SK-N-MC (cell line): ENCODE measurements at regions not wholly inside any gene's neighbourhood (a gene's known extent, or its start where the extent isn't known, plus 50 kb on each side); places are given as distances from the start of the nearest gene placed in this dataset.

Source experiments
- DNase-seq: peaks from one replicate; pipeline ENCODE4 v3.0.0-alpha.2; 2011; ENCODE audit warnings: low read depth, low spot score
- H3K27ac ChIP-seq: fragments of 200-600 bp; sonication (generic); 2 replicates; pipeline ENCODE4 v1.5.1; 2016; ENCODE audit warnings: mixed run types
- H3K36me3 ChIP-seq: fragments of 200-600 bp; sonication (generic); 2 replicates; pipeline ENCODE4 v1.6.1; 2017; ENCODE audit warnings: antibody characterized with exemption, low read length, mixed read lengths; ENCODE audit not compliant: insufficient read depth
- H3K4me3 ChIP-seq: fragments of 200-600 bp; sonication (generic); 2 replicates; pipeline ENCODE4 v1.5.1; 2016
- H3K9ac ChIP-seq: fragments of 200-600 bp; sonication (generic); 2 replicates; pipeline ENCODE4 v1.8.0; 2017; ENCODE audit warnings: mixed run types, mixed read lengths; ENCODE audit not compliant: insufficient read length
- H3K9me3 ChIP-seq: fragments of 200-600 bp; sonication (generic); 2 replicates; pipeline ENCODE4 v1.6.1; 2017; ENCODE audit warnings: low read depth, mild to moderate bottlenecking, antibody characterized with exemption, low read length, moderate library complexity, mixed read lengths
- EZH2 ChIP-seq: fragments of 200-600 bp; sonication (generic); IDR thresholded peaks from one replicate; pipeline ENCODE4 v1.6.1; 2017; ENCODE audit warnings: antibody characterized with exemption
- FOXP2 ChIP-seq: optimal IDR thresholded peaks from 2 replicates; pipeline ENCODE3; 2011; ENCODE audit warnings: mild to moderate bottlenecking, moderate library complexity; ENCODE audit not compliant: insufficient read depth; ENCODE audit errors: extremely low read length, control extremely low read depth
- POLR2AphosphoS5 ChIP-seq: IDR thresholded peaks from 2 replicates; pipeline ENCODE4 v1.6.1; 2012; ENCODE audit warnings: mild to moderate bottlenecking, low read depth, low read length, borderline replicate concordance

DNA sequence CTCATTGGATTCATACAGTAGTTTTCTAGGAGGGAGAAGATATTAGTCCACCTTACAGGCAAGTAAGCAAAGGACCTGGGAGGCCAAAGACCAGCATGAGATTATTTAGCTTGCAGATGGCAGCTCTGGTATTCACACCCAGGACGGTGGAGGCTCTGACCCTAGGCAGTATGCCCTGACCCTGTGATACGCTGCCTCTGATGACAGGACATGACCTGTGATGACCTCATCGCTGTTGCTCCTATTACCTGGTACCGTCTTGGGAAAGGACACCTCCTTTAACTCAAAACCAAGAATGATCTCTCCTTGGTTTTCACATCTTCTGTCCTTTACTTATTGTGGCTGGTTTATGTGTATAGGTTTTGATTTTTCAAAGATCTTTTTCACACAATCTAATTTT lies 298.6 kb downstream of the CLIC5 start:
- no peak for DNase-seq
- Histone ChIP-seq H3K36me3 (no peaks in the 10 kb centered on the region), H3K27ac (no peak overlapping the region), H3K4me3 (no peak overlapping the region), H3K9me3 (no peaks in the 10 kb centered on the region), H3K9ac (no peak overlapping the region)
- TF ChIP-seq FOXP2 (no peak), EZH2 (no peak), POLR2AphosphoS5 (no peak)

- no peak for DNase-seq
- Histone ChIP-seq H3K36me3 (no peaks in the 10 kb centered on the region), H3K4me3 (no peak overlapping the region), H3K9ac (no peak overlapping the region), H3K27ac (no peak overlapping the region), H3K9me3 (no peaks in the 10 kb centered on the region)
- no peak for TF ChIP-seq FOXP2
Observed at GRCh38 chr6:45715508-45715803, 300.2 kb downstream of the CLIC5 start.

GRCh38 chr6:45714741-45715507 lies 300.7 kb downstream of the CLIC5 start:
- Histone ChIP-seq H3K4me3 (no peak overlapping the region), H3K9ac (no peak overlapping the region), H3K27ac (no peak overlapping the region), H3K9me3 (no peaks in the 10 kb centered on the region), H3K36me3 (no peaks in the 10 kb centered on the region)
- peak; percentile 57 for DNase-seq
- TF ChIP-seq EZH2 (no peak), POLR2AphosphoS5 (no peak), FOXP2 (peak; percentile 31)

DNA sequence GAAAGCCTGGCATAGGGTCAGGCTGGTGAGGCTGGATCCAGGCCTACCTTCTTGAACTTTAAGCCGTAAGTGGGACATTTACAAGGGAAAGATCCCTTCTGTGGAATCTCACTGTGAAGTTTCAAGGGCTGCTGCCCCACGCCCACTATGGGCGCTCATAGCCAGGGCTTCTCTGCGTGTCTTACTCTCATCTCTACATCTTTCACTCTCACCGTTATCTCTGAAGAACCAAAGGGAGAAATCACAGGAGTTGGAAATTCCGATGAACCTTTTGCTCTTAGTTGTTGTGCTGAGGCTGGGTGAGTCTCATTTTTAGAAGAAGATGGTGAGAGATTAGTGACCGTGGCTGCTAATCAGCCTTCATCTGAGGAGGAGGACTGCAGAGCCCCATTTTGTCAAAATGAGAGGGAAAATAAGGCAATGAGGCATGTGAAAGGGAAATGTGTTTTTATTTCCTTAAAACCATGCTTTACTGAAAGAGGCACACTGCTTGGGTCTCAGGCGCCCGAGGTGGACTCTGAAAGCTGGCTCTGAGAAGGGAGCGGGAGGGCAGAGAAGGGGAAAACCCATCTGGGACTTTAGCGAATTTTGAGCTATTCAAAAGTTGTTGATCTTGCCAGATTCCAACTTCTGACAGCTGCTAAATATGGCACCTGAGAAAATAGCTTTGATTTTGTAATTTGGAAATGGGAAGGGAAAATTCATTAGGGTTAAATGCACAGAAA lies 301.5 kb downstream of the CLIC5 start:
- Histone ChIP-seq H3K36me3 (no peaks in the 10 kb centered on the region), H3K9ac (no peak overlapping the region), H3K9me3 (no peaks in the 10 kb centered on the region), H3K4me3 (no peak overlapping the region), H3K27ac (no peak overlapping the region)
- no peak for DNase-seq
- TF ChIP-seq FOXP2 (no peak), POLR2AphosphoS5 (no peak), EZH2 (no peak)
